T1000 (cell line): ENCODE measurements at regions not wholly inside any gene's neighbourhood (a gene's known extent, or its start where the extent isn't known, plus 50 kb on each side); places are given as distances from the start of the nearest gene placed in this dataset.
"Not testable (repeated sequence)": the region's sequence is repeated elsewhere in the genome, so short reads cannot be mapped to it uniquely, and the experiment has no call there.

Experiments
- DNase-seq: peaks from one replicate; lab custom pipeline; 2025; ENCODE audit warnings: mixed read lengths; lab: John Stamatoyannopoulos, UW

DNA sequence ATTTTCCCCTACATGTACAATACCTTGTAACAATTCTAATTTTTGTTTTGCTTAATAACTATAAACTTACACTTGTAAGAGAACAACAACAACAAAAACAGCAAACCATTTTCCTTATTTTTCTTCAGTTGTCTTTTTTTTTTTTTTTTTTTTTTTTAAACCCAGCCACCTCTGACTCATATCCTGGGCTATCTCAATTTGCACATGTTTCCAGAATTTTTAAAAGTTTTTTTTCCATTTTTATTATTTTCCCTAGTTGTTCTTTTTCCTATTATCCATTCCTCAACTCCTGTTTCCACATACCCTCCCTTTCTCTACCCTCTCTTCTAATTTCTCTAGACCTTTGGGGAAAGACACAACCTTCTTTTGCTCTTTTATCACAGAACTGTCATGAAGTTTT lies 112.5 kb downstream of the EFEMP1 start:
- no peak for DNase-seq

- no peak for DNase-seq
These were observed 113.0 kb downstream of the EFEMP1 start for GRCh38 chr2:55810622-55811020.

DNA sequence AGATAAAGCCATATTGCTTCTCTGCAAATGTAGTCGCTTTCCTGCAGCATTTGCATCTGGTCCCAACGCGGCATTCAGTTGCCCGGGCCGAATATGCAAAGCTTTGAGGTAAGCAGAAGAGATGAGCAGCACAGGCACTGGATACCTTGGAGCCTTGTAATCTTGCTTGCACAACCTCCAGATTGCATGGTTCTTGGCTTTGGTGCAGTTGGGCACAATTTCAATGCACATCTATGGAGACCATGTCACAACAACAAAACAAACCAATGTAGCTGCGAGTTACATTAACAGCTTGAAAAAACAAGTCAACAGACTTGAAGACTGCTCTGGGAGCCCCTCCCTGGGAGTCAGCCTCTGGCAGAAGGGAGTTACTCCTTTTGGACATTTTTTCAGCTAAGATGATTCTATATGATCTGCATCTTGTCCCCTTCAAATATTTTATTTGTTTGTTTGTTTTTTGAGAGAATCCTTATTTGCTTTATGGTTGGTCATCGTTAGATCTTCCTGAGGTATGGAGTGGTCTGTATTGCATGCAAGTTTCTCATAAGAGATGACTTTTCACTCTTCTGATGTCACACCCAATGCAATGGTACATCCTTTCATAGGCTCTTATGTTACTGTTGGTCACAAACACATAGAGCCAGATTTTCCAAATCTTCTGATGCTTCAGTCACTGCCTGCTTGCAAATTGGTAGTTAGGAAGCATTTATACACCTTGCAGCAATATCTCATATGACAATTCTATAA lies 113.5 kb downstream of the EFEMP1 start:
- DNase-seq = no peak

- no peak for DNase-seq
These were observed 114.3 kb upstream of the PNPT1 start for GRCh38 chr2:55807900-55808299.

DNA sequence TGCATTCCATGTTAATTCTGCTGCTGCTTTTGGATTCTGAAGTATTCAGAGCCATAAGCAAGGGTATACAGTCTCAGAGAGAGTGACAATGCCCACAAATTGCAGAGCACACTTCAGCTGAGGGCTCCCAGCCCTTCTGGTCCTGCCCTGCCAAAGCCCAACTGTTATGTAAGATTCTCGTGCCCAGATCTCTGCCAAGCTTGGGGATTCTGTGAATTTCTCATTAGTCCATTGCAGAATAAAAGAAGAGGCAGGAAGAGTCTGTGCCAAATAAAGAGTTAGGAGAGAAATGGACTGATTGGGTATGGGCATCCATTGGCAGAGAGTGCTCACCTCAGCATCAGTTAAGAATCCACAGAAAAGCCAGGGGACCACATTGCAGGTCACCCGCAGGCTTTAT lies 112.0 kb upstream of the PNPT1 start:
- DNase-seq = no peak

DNA sequence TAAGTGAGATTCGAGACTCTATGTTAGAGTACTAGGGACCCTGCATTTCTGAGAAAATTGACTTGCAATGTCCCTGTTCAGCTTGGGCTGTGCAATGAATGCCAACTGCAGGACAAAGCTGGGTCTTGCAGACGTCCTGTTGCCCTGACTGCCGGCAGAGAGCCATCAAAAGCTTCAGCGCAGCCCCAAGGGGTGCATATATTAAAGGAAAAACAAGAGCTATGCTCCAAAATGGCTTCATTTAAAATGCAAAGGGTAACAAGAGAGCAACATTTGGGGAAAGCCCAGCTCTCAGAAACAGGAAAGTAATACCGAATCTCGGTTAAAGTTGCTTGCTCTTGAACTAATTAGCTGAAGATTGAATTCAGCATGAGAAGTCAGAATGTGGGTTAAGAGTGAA lies 110.9 kb upstream of the PNPT1 start:
- no peak for DNase-seq

DNA sequence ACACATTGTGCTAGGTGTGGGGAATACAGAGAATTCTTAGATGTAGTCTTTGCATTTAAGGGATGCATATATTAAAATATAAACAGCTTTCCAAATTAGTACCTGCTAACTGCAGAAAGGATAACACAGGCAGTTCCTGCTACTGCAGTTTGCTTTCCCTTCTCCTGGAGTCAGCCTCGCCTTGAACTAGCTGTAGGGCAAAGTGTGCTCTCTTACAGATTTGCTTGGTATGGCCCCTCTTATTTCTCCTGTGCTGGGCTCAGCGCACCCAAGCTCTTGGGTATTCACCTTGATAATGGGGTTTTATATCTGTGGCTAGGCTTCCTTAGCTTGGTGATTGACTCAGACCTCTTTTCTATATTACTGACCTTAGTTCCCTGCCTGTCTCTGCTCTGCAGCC lies 108.4 kb upstream of the PNPT1 start:
- DNase-seq = no peak

DNA sequence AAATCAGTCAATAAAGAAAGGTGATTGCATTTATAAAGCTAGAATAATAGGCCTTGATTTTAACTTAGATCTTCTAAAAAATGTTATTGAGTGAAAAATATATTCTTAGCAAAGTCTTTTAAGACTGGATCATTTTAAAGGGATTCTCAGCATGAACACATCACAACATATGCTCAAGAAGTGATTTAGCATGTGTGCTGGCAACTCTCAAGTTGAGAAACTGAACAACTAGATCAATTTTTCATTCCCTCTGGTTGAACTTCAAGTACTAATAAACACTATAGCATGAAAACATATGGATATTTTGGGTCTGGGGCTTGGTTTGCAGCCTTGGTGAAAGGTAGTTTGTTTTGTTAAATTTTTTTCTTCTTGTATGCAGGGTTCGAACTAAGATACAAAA lies 107.8 kb upstream of the PNPT1 start:
- DNase-seq = no peak

DNA sequence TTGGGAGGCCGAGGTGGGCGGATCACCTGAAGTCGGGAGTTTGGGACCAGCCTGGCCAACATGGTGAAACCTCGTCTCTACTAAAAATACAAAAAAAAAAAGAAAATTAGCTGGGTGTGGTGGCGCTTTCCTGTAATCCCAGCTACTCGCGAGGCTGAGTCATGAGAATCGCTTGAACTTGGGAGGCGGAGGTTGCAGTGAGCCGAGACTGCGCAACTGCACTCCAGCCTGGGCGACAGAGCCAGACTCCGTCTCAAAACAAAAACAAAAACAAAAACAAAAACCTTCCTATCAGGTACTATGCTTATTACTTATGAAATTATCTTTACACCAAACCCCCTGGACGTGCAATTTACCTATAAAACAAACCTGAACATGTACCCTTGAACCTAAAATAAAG lies 106.0 kb upstream of the PNPT1 start:
- not testable (repeated sequence) for DNase-seq

DNA sequence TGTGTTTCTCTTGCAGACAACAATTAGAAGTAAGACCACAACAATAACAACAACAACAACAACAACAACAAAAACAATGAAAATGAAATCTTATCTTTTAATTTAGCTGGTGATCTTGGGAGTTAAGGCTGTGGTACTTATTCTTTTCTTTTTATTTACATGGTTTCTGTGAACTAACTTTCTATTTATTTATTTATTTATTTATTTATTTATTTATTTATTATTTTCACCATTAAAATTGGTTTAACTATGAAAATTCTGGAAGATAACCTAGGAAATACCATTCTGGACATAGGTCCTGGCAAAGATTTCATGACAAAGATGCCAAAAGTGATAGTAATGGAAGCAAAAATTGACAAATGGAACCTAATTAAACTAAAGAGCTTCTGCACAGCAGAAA lies 102.5 kb upstream of the PNPT1 start:
- DNase-seq = no peak

GRCh38 chr2:55793602-55794001 lies 100.0 kb upstream of the PNPT1 start:
- DNase-seq = not testable (repeated sequence)

- DNase-seq = no peak
These were observed 92.6 kb upstream of the PNPT1 start for GRCh38 chr2:55786280-55786679.

GRCh38 chr2:55783751-55784150 lies 90.1 kb upstream of the PNPT1 start:
- DNase-seq = not testable (repeated sequence)

DNA sequence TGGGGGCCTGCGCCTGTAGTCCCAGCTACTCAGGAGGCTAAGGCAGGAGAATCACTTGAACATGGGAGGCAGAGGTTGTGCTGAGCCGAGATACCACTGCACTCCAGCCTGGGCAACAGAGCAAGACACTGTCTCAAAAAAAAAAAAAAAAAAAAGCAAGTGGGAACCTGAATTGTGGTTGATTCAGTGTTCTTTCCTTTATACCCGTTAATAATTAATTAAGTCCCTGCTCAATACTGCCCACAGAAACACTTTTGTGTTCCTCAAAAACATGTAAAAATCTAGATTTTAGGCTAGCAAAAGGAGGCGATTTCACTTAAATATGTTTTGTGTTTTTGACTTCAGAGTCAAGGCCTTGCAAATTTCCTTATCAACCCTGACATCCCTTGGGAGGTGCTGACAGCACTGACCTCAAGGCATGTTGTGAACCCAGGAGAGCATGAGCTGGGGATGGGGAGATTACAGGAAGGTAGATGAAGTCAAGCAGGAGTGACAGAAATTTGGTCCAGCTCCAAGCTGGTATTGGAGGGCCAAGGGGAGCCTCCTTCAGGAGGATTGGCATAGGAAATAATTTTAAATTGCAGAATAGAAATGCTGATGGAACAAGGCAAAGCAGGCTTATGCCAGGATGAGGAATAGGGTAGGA lies 89.0 kb upstream of the PNPT1 start:
- DNase-seq = no peak

DNA sequence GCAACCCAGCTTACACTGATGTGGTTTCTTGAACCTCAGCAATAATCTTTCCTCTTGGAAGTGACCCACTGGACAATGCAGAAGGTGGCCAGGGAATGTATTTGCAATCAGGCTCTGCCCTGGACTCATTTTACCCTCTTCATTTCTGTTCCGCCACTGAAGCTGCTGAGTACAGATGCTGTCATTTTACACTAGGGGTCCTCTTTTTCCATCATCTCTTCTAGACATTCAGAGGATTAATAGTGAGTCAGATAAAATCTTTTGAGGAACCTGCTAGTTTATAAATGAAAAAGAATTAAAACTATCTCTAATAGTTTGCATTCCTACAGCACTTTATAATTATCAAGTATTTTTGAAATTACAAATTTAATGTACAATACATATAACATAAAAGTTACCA lies 87.9 kb upstream of the PNPT1 start:
- DNase-seq = no peak

- DNase-seq = no peak
These were observed 87.1 kb upstream of the PNPT1 start for GRCh38 chr2:55780697-55781096.

GRCh38 chr2:55779459-55780421 lies 86.1 kb upstream of the PNPT1 start:
- peak; percentile 47 for DNase-seq

GRCh38 chr2:55776966-55777365 lies 83.3 kb upstream of the PNPT1 start:
- no peak for DNase-seq

DNA sequence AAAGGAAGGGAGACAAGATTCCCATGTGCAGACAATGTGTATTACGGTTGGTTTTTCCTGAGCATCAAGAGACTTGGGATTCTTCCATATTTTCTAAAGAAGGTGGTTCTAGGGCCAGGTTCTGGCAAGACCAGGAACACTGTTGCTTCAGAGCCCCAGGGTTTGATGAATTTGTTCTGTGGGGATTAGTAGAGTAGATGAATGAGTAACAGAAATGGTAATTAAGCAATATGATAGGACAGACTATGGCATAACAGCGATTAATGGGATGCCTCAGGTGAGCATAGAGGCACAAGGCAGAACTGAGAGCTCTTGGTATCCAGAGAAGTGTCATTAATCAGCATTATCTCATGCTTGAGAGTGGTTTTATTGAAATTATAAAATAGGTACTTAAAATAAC lies 82.8 kb upstream of the PNPT1 start:
- DNase-seq = no peak

- no peak for DNase-seq
These were observed 82.2 kb upstream of the PNPT1 start for GRCh38 chr2:55775828-55776227.

GRCh38 chr2:55773651-55774050 lies 80.0 kb upstream of the PNPT1 start:
- not testable (repeated sequence) for DNase-seq

DNA sequence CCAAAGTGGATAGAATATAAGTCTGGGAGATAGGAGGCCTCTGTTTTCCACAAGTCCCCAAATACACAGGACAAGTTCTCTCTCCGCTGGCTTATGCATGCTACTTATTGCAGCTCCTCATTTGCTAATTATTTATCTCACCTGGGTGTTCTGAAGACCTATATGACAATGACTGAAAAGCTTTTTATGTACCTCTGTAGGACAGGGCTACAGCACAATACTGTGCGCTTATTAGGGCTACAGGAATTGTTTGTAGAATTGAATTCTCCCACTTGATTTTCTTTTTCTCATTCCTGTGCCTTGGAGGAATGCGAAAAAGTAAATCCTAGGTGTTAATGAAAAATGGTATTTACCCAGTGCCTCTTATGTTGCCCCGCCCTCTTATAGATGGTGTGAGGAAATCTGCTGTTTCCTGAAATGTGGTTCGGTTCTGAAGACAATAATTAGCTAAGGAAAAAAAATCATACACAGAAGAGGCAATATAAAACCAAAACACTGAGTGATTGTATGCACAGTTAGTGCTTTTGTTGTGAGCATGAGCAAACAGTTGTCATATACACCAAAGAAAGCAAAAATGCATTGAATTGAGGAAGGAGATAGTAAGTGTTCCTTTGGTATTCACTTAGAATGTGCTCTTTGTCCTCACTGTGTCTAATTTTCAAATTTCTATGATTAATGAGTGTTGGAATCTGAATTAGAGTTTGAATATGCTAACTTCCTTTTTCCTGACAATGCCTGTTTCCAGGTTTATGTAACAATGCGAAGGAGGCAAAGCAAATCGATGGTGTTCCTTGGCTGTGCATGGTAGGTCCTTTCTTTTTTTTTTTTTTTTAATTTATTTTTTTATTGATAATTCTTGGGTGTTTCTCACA lies 78.7 kb upstream of the PNPT1 start:
- no peak for DNase-seq
